Mucosa of stomach (tissue), 1 donor: ENCODE measurements at regions not wholly inside any gene's neighbourhood (a gene's known extent, or its start where the extent isn't known, plus 50 kb on each side); places are given as distances from the start of the nearest gene placed in this dataset.

ENCODE experiments used
- H3K27me3 ChIP-seq: one replicate; pipeline ENCODE4 v1.7.0; 2013; ENCODE audit warnings: mild to moderate bottlenecking, low read length; ENCODE audit not compliant: control insufficient read depth, insufficient read depth
- H3K36me3 ChIP-seq: one replicate; pipeline ENCODE4 v1.7.0; 2013; ENCODE audit warnings: low read length; ENCODE audit not compliant: control insufficient read depth, insufficient read depth
- H3K4me1 ChIP-seq: one replicate; pipeline ENCODE4 v1.7.0; 2013; ENCODE audit warnings: mild to moderate bottlenecking, low read length; ENCODE audit not compliant: control insufficient read depth, insufficient read depth
- H3K4me3 ChIP-seq: one replicate; pipeline ENCODE4 v1.7.0; 2013; ENCODE audit warnings: low read length
- H3K9ac ChIP-seq: one replicate; pipeline ENCODE4 v1.7.0; 2013; ENCODE audit warnings: mild to moderate bottlenecking, low read length, moderate library complexity
- H3K9me3 ChIP-seq: one replicate; pipeline ENCODE4 v1.7.0; 2013; ENCODE audit warnings: mild to moderate bottlenecking, low read length, moderate library complexity; ENCODE audit not compliant: control insufficient read depth
- donor health status: Pancreatic carcinoma.

DNA sequence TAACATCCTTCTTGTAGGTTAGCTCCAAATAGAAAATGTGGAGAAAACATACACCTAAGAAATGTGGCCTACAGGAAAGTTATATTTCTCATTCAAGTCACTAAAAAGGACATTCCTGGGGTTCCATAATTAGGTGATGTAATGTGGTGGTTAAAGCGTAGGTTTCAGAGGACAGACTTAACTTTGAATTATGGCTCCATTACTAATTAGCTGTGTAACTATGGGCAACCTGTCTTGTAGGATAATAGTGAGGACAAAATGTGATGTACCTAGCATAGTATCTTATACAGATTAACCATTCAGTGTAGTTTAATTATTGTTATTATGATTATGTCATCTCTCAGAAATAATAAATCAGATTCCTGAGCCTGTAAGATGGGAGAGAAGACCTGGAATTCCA lies 602.5 kb downstream of the TSN start:
- Histone ChIP-seq H3K4me1 (no peaks in the 10 kb centered on the region), H3K4me3 (no peak overlapping the region), H3K36me3 (no peaks in the 10 kb centered on the region), H3K27me3 (no peaks in the 10 kb centered on the region), H3K9ac (no peak overlapping the region), H3K9me3 (no peaks in the 10 kb centered on the region)

DNA sequence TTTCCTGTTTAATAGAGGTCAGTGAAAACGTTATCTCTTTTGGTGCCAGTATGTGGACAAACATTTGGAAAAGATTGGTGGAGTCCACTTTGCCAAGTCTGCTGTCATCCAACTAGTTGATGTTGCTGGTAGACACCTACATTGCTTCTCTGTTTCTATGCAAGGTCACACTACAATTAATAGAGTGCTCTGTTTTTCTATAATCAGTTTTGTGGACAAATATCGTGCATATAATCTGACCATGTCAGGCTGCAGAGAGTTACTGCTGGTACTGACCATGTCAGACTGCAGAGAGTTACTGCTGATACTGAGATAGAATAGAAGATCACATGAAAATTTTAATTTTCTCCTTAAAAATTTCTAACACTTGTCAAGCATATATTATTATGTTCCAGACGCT lies 603.3 kb downstream of the TSN start:
- Histone ChIP-seq H3K4me1 (no peaks in the 10 kb centered on the region), H3K9ac (no peak overlapping the region), H3K36me3 (no peaks in the 10 kb centered on the region), H3K27me3 (no peaks in the 10 kb centered on the region), H3K4me3 (no peak overlapping the region), H3K9me3 (no peaks in the 10 kb centered on the region)

GRCh38 chr2:122363885-122364284 lies 608.4 kb downstream of the TSN start:
- Histone ChIP-seq H3K36me3 (no peaks in the 10 kb centered on the region), H3K27me3 (no peaks in the 10 kb centered on the region), H3K9me3 (no peaks in the 10 kb centered on the region), H3K9ac (no peak overlapping the region), H3K4me1 (no peaks in the 10 kb centered on the region), H3K4me3 (no peak overlapping the region)

GRCh38 chr2:122366427-122366826 lies 611.0 kb downstream of the TSN start:
- no peaks in the 10 kb centered on the region for H3K36me3 ChIP-seq
- no peaks in the 10 kb centered on the region for H3K9me3 ChIP-seq
- H3K4me3 ChIP-seq = no peak overlapping the region
- no peaks in the 10 kb centered on the region for H3K27me3 ChIP-seq
- H3K9ac ChIP-seq = no peak overlapping the region
- H3K4me1 ChIP-seq = no peaks in the 10 kb centered on the region

- Histone ChIP-seq H3K9ac (no peak overlapping the region), H3K4me3 (no peak overlapping the region), H3K36me3 (no peaks in the 10 kb centered on the region), H3K27me3 (no peaks in the 10 kb centered on the region), H3K9me3 (no peaks in the 10 kb centered on the region), H3K4me1 (no peaks in the 10 kb centered on the region)
Observed at GRCh38 chr2:122366969-122367645, 611.7 kb downstream of the TSN start.

GRCh38 chr2:122367646-122368010 lies 612.2 kb downstream of the TSN start:
- Histone ChIP-seq H3K9me3 (no peaks in the 10 kb centered on the region), H3K9ac (no peak overlapping the region), H3K27me3 (no peaks in the 10 kb centered on the region), H3K4me1 (no peaks in the 10 kb centered on the region), H3K36me3 (no peaks in the 10 kb centered on the region), H3K4me3 (no peak overlapping the region)

DNA sequence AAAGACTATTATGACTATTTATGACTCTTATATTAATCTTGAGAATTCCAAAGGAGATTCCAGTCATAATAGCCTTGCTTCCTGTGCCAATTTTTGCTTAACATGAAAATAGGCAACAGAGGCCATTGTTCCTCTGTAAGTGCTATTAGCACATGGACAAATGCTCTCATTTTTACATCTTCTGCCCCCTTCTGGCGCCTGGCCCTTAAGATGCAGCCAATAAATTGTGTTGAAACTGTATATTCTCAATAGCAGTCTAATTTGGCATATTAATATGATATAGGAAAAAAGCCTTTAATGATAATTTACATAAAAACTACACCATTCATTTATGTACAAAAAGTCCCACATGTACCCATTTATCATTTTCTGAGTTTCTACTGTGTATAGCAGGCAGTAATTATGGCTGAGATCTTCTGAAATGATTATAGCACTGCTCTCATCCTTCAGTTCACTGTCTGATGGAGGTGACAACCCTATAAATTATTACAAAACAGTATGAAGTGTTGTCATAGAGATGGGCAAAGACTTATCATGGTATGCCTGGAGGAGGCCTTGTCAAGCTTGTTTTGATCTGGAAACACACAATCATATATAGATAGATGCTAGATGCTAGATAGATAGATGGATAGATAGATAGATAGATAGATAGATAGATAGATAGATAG lies 613.3 kb downstream of the TSN start:
- H3K36me3 ChIP-seq = no peaks in the 10 kb centered on the region
- no peak overlapping the region for H3K9ac ChIP-seq
- H3K4me3 ChIP-seq = no peak overlapping the region
- H3K9me3 ChIP-seq = no peaks in the 10 kb centered on the region
- H3K27me3 ChIP-seq = no peaks in the 10 kb centered on the region
- H3K4me1 ChIP-seq = no peaks in the 10 kb centered on the region

GRCh38 chr2:122378521-122378920 lies 623.1 kb downstream of the TSN start:
- Histone ChIP-seq H3K27me3 (peaks cover 6% of the 10 kb centered on the region), H3K36me3 (no peaks in the 10 kb centered on the region), H3K9me3 (no peaks in the 10 kb centered on the region)

GRCh38 chr2:122384768-122385333 lies 629.4 kb downstream of the TSN start:
- peaks cover 10% of the 10 kb centered on the region for H3K9me3 ChIP-seq
- H3K9ac ChIP-seq = no peak overlapping the region
- H3K4me3 ChIP-seq = no peak overlapping the region
- peaks cover 6% of the 10 kb centered on the region for H3K27me3 ChIP-seq
- H3K4me1 ChIP-seq = peaks cover 3% of the 10 kb centered on the region
- no peaks in the 10 kb centered on the region for H3K36me3 ChIP-seq

More at GRCh38 chr2:122378521-122378920, 623.1 kb downstream of the TSN start:
- no peak overlapping the region for H3K9ac ChIP-seq
- no peak overlapping the region for H3K4me3 ChIP-seq
- no peaks in the 10 kb centered on the region for H3K4me1 ChIP-seq

GRCh38 chr2:122388208-122388607 lies 632.8 kb downstream of the TSN start:
- no peaks in the 10 kb centered on the region for H3K36me3 ChIP-seq
- H3K4me3 ChIP-seq = no peak overlapping the region
- no peaks in the 10 kb centered on the region for H3K27me3 ChIP-seq
- peaks cover 3% of the 10 kb centered on the region for H3K4me1 ChIP-seq
- H3K9me3 ChIP-seq = peaks cover 10% of the 10 kb centered on the region
- no peak overlapping the region for H3K9ac ChIP-seq

- Histone ChIP-seq H3K4me3 (no peak overlapping the region), H3K27me3 (no peaks in the 10 kb centered on the region), H3K36me3 (no peaks in the 10 kb centered on the region), H3K9me3 (peaks cover 10% of the 10 kb centered on the region), H3K4me1 (peaks cover 3% of the 10 kb centered on the region), H3K9ac (no peak overlapping the region)
Observed at GRCh38 chr2:122389694-122390093, 634.2 kb downstream of the TSN start.

DNA sequence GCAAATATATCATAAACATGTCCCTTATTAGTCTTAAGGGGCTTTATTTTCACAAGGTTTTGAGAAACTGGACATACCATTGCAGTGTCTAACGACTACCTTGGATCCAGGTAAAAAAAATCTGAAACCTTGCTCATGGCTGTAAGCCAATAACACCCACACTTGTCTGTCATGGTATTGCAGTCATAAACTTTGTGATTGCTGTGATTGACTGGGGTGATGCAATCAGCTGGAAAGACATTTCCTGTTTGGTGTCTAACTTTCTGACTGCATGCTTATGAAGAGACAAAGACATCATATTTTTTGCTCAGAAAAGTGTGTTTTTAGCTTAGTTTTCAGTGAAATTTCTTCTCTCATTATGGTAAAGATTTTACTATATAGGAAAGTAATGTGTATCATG lies 635.0 kb downstream of the TSN start:
- Histone ChIP-seq H3K4me3 (no peak overlapping the region), H3K4me1 (no peaks in the 10 kb centered on the region), H3K9me3 (peaks cover 10% of the 10 kb centered on the region), H3K27me3 (no peaks in the 10 kb centered on the region), H3K36me3 (no peaks in the 10 kb centered on the region), H3K9ac (no peak overlapping the region)
